ENCODE measurements at regions not wholly inside any gene's neighbourhood (a gene's known extent, or its start where the extent isn't known, plus 50 kb on each side); places are given as distances from the start of the nearest gene placed in this dataset.
A peak's percentile ranks its signal among the peaks of the same experiment; 100 is the strongest.

DNA sequence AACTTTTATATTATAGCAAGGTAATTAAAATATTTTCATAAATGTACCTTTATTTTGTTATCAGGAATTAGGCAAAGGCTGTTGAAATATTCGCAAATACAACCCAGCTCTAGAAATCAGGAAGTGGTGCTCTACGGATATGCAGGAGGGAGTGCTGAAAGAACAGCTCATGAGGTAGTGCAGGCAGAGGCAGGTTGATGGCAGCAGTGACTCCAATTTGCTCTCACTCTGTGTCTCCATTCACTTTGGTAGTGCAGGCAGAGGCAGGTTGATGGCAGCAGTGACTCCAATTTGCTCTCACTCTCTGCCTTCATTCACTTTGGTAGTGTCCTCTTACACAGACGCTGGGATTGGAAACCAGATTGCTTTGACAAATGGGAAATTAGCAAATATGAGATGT, 277.9 kb downstream of the TRIML1 start:
- no peak for TF ChIP-seq POLR2A (IDR thresholded peaks at IDR 0.05; ENCODE audit: borderline replicate concordance, extremely low read depth, insufficient read depth, insufficient read length)
- TF ChIP-seq, protein P1, sequence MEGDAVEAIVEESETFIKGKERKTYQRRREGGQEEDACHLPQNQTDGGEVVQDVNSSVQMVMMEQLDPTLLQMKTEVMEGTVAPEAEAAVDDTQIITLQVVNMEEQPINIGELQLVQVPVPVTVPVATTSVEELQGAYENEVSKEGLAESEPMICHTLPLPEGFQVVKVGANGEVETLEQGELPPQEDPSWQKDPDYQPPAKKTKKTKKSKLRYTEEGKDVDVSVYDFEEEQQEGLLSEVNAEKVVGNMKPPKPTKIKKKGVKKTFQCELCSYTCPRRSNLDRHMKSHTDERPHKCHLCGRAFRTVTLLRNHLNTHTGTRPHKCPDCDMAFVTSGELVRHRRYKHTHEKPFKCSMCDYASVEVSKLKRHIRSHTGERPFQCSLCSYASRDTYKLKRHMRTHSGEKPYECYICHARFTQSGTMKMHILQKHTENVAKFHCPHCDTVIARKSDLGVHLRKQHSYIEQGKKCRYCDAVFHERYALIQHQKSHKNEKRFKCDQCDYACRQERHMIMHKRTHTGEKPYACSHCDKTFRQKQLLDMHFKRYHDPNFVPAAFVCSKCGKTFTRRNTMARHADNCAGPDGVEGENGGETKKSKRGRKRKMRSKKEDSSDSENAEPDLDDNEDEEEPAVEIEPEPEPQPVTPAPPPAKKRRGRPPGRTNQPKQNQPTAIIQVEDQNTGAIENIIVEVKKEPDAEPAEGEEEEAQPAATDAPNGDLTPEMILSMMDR (IDR thresholded peaks at IDR 0.05 in 2 of 3, conservative IDR thresholded peaks at IDR 0.05 in 1 of 3; ENCODE audit: borderline replicate concordance in 1 of 3, insufficient read depth in 1 of 3, low read depth in 2 of 3, low read length in 2 of 3), result peak in 1 of 3 experiments; percentile 13; a peak in 1 of 6 replicates
- TF ChIP-seq POLR2AphosphoS5 (IDR thresholded peaks at IDR 0.05; ENCODE audit: low read depth, low read length), result no peak
- no peak for TF ChIP-seq TCF7L2 (IDR thresholded peaks at IDR 0.05; ENCODE audit: borderline replicate concordance, extremely low read depth, insufficient read depth, insufficient read length)
- no peak for TF ChIP-seq CEBPB (IDR thresholded peaks at IDR 0.05; ENCODE audit: low read depth)
- TF ChIP-seq, protein P2, sequence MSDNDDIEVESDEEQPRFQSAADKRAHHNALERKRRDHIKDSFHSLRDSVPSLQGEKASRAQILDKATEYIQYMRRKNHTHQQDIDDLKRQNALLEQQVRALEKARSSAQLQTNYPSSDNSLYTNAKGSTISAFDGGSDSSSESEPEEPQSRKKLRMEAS (IDR thresholded peaks at IDR 0.05), result no peak
- TF ChIP-seq EZH2phosphoT487 (IDR thresholded peaks at IDR 0.05; ENCODE audit: borderline replicate concordance), result no peak
- TF ChIP-seq, protein P3, sequence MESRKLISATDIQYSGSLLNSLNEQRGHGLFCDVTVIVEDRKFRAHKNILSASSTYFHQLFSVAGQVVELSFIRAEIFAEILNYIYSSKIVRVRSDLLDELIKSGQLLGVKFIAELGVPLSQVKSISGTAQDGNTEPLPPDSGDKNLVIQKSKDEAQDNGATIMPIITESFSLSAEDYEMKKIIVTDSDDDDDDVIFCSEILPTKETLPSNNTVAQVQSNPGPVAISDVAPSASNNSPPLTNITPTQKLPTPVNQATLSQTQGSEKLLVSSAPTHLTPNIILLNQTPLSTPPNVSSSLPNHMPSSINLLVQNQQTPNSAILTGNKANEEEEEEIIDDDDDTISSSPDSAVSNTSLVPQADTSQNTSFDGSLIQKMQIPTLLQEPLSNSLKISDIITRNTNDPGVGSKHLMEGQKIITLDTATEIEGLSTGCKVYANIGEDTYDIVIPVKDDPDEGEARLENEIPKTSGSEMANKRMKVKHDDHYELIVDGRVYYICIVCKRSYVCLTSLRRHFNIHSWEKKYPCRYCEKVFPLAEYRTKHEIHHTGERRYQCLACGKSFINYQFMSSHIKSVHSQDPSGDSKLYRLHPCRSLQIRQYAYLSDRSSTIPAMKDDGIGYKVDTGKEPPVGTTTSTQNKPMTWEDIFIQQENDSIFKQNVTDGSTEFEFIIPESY (IDR thresholded peaks at IDR 0.05; ENCODE audit: extremely low read depth, insufficient replicate concordance, low read length), result no peak
- TF ChIP-seq, protein P4, sequence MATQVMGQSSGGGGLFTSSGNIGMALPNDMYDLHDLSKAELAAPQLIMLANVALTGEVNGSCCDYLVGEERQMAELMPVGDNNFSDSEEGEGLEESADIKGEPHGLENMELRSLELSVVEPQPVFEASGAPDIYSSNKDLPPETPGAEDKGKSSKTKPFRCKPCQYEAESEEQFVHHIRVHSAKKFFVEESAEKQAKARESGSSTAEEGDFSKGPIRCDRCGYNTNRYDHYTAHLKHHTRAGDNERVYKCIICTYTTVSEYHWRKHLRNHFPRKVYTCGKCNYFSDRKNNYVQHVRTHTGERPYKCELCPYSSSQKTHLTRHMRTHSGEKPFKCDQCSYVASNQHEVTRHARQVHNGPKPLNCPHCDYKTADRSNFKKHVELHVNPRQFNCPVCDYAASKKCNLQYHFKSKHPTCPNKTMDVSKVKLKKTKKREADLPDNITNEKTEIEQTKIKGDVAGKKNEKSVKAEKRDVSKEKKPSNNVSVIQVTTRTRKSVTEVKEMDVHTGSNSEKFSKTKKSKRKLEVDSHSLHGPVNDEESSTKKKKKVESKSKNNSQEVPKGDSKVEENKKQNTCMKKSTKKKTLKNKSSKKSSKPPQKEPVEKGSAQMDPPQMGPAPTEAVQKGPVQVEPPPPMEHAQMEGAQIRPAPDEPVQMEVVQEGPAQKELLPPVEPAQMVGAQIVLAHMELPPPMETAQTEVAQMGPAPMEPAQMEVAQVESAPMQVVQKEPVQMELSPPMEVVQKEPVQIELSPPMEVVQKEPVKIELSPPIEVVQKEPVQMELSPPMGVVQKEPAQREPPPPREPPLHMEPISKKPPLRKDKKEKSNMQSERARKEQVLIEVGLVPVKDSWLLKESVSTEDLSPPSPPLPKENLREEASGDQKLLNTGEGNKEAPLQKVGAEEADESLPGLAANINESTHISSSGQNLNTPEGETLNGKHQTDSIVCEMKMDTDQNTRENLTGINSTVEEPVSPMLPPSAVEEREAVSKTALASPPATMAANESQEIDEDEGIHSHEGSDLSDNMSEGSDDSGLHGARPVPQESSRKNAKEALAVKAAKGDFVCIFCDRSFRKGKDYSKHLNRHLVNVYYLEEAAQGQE (IDR thresholded peaks at IDR 0.05; ENCODE audit: low read depth), result peak; percentile 50
- TF ChIP-seq EZH2 (IDR thresholded peaks at IDR 0.05), result no peak
